Peyer's patch (tissue), 4 donors: ENCODE measurements at regions not wholly inside any gene's neighbourhood (a gene's known extent, or its start where the extent isn't known, plus 50 kb on each side); places are given as distances from the start of the nearest gene placed in this dataset.

Source experiments
- CTCF ChIP-seq, 6 experiments: fragments of 450-650 bp in 4 of 6; fragments of 200-600 bp in 2 of 6; sonication (generic) in 1 of 6; IDR thresholded peaks; one replicate each; pipeline ENCODE4 v1.5.1; 2017 to 2019; ENCODE audit warnings: antibody characterized with exemption in 6 of 6, mild to moderate bottlenecking in 3 of 6, moderate library complexity in 1 of 6
- POLR2A ChIP-seq, 2 donors: fragments of 450-650 bp; IDR thresholded peaks; one replicate each; pipeline ENCODE4 v1.5.1; 2017; ENCODE audit warnings: antibody characterized with exemption in 2 of 2, mild to moderate bottlenecking in 2 of 2, moderate library complexity in 2 of 2

- TF ChIP-seq POLR2A (IDR thresholded peaks at IDR 0.05) = no peak
- TF ChIP-seq CTCF (IDR thresholded peaks at IDR 0.05) = no peak
Measured at GRCh38 chr6:95780037-95780436, 202.7 kb downstream of the MANEA start.
